ENCODE measurements at regions not wholly inside any gene's neighbourhood (a gene's known extent, or its start where the extent isn't known, plus 50 kb on each side); places are given as distances from the start of the nearest gene placed in this dataset.

DNA sequence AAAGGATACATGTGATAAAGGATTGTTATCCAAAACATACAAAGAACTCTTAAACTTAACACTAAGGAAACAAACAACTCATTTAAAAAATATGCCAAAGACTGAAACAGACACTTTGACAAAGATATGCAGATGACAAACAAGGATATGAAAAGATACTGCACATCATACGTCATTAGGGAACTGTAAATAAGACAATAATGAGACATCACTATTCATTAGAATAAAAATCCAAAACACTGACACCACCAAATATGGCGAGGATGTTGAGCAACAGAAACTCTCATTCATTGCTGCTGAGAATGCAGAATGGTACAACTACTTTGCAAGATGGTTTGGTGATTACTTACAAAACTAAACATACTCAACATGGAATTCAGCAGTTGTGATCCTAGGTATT, 156.5 kb upstream of the FOXA2 start:
- DNase-seq (ENCODE audit: low spot score) = no peak

DNA sequence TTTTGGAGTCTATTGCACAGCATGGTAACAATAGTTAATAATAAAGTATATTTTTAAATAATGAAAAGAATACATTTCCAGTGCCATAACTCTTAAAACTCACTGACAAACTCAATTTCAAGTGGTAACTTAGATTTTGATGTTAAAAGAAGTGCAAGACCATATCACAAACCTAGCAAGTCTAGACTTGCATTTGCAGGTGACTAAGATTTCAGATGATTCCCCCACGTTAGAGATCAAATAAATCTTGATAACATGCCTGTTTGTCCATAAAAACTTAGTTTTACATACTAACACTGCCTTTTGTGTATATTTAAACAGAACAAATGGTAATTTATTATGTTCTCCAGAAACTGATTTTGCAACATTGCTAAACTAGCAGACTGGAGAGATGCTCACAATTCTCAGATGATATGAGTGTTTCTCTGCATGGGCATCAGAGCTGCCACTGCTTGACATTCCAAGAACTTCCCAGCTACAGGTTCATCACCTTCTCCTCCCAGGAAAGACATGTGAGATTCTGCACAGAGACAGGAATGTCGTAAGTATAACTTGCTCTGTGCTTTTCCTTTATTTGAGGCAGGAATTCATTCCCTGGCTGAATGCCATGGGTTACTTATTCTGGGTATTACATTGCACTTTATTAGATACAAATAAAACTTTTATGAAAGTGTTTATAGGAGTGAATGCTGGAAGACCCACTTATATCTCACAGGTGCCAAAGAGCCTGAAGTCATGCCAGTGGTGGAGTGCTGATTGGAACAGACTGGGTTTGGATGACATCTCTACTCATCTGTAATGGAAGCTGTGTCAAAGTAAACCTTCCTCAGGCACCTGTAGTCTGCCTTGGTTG, 160.2 kb upstream of the FOXA2 start:
- DNase-seq (ENCODE audit: low spot score) = no peak

GRCh38 chr20:22745194-22745500, 160.8 kb upstream of the FOXA2 start:
- DNase-seq (ENCODE audit: low spot score) = no peak

DNA sequence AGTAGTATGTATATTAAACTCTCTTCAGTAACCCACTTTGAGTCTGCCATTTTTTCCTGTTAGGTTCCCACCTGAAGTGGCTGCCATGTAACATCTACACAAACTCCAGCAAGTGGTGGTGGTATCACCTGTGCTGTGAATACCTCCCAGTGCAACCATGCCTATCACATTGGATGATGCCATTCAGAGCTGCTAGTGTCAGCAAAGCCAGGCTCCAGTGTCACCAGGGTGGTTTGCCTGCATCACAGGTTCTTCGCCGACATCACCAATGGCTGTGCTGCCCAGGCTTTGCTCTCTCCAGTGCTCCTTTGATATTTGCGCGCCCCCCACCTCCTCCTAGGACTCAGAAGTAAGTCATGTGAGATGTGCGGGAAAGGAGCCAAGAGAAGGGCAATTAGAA, 162.6 kb upstream of the FOXA2 start:
- no peak for DNase-seq (ENCODE audit: low spot score)

DNA sequence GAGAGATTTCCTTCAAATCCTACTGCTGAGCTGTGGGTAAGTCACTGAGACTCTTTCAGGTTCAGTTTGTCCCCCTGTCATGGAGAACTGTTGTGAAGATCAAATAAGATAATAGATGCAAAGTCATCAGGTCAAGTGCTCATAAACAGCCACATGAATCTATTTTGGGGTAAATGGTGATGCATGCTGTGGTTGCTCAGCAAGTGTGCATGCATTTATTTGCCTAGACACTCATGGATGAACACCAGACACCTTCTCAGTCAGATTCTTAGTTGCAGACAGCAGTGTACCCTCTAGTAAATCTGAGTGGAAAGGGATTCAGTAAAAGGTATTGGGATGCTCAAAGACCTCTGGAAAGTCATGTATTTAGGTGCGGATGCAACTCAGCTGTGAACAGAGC, 168.0 kb upstream of the FOXA2 start:
- no peak for DNase-seq (ENCODE audit: low spot score)

GRCh38 chr20:22757424-22758183, 173.2 kb upstream of the FOXA2 start:
- no peak for DNase-seq (ENCODE audit: low spot score)

DNA sequence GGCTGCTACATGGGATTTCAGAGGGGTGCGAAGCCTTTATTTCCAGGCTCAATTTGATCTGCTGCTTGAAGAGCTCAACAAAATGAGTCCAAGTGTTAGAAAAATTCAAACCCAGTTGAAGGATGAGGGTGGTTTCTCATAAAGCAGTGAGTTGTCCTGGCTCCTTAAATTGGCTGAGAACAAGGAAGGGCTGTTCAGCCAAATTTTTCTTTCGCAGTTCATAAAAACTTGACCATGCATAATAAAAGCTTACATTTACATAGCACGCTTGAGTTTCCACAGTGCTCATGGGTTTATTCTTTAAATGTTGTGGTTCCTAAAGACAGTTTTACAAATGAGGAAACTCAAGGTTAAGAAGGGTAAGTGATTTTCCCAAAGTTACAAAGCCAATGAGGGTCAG, 174.4 kb upstream of the FOXA2 start:
- no peak for DNase-seq (ENCODE audit: low spot score)

DNA sequence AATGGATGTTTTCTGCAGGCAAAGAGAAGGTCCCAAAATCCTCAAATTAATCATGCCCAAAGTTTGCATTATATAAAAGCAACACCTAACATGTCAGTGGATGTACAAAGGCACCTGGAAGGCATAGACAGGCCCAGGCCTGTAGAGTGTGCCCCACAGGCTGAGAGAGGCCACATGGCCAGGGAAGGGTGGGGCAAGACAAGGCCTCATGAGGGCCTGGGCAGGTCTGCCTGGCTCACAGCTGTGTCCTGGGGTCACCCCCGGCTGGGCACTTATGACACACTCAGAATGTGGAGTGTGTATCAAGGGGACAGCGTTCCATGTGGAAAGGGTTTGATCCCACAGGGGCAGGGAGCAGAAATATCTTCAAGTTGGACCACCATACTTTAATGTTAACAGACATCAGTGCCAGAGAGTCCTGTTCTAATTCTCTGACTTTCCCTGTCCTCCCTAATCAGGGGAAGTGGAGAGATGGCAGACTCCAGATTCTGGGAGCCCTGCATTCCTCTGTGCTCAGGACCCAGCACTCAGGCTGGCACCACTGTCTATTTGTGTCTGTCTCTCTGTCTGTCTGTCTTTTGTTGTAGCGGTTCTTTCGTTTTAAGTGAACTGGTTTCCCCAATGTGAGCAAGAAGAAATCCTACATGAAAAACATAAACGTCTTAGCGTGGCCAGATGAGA, 178.3 kb upstream of the FOXA2 start:
- no peak for DNase-seq (ENCODE audit: low spot score)

DNA sequence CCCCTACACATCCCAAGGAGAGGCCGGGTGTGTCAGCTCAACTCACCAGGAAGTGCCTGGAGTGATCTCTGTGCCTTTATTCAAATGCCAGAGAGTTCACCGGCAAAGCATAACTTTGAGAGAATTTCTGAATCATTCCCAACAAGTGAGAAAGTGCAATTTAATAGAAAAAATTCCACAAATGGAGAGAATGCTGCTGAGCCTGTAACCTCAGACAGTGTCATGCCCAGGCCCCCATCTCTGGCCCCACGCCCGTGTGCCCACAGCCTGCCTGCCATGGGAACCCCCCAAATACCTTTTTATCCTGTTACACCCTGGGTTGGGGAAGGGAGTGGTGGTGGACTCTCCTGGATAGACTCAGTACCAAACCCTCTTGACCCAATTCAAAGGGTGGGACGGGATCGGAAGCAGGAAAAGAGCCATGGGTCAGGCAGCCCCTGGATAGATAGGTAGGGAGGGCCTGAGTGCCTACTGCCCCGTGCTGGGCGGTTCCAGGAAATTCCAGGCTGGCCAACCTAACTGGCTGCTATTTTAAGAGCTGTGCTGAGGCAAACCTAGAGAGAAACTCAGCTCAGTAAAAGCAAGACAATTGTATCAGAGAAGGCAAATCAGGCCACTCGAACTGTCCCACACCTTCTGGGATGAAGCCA, 179.0 kb upstream of the FOXA2 start:
- DNase-seq (ENCODE audit: low spot score) = no peak

- DNase-seq (ENCODE audit: low spot score) = no peak
Measured at GRCh38 chr20:22768266-22769178, 184.2 kb upstream of the FOXA2 start.

DNA sequence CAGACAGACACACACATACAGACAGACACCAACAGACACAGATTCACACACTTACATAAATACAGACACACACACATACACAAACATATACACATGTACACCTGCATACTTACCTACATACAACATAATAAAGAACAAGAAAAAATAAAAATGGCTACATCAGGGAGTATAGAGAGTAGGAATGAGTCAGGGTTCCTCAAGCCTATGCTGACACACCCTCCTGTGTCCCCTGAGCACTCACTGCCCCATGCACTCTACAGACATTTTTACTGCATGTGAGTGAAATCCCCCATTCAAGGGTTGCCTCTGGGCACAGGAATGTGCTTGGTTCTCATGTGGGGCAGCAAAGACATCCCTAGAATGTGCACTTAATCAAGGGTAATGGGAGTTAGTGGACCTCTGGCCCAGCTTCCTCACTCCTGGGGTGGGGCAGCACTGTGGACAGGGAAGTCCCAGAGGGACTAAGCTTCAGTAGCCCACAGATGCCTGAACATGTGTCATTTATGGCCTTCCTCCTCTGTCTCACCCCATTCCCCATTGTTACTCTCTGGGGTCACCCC, 185.9 kb upstream of the FOXA2 start:
- no peak for DNase-seq (ENCODE audit: low spot score)

GRCh38 chr20:22771706-22772105, 187.3 kb upstream of the FOXA2 start:
- peak; percentile 7 for DNase-seq (ENCODE audit: low spot score)

DNA sequence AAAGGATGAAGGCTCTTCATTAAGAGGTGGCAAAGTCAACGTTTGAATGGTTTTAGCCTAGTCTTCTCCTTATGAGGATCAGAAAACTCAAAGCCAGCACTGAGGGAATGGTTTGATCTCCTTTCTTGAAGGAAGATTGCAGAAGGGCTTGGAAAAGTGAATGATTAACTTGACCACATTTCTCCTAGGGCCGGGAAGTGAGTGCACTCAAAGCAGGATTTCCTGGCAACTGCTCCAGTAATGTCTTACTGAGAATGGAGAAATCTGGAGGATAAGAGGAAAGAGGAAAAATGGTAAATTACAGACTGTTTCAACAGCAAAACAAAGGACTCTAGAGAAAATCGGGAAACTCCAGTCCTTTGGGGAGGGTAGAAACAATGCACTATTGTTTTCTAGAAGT, 189.0 kb upstream of the FOXA2 start:
- no peak for DNase-seq (ENCODE audit: low spot score)

DNA sequence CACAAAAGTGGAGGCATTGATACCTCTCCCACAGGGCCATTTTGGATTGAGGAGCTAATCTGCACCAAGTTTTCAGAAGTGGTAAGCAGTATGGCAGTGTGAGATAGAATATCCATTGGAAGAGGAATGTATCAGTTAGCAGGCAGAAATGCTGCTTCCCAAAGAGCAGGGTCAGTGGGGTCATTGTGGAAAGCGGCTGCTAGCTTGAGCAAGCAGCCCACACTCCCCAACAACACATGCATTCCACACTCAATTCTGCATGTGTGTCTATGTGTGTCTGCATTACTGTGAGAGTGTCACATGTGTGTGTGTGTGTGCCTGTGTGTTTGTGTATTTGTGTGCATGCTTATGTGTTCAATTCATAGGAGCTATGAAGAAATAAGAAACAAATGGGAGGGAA, 190.9 kb upstream of the FOXA2 start:
- DNase-seq (ENCODE audit: low spot score) = no peak

DNA sequence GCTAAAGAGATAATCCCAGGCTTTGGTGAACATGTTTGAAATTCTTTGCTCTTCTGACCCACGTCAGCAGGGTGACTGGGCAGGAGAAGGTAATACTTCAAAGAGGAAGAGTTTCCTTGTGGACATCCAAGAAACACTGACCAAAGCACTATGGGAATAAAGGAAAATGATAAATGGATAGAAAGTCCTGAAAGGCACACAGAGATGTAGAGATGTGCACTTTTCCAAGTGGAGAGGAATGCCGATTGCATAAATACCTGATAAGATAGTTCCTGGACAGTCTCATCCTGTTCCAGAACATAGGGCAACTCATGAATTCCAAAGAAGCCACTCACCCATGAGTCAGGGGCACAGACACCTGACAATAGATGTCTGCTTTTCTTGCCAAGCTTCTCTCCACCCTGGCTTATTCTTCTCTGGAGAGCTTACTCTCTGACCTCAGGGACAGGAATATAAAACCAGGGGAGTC, 191.3 kb upstream of the FOXA2 start:
- DNase-seq (ENCODE audit: low spot score) = no peak

DNA sequence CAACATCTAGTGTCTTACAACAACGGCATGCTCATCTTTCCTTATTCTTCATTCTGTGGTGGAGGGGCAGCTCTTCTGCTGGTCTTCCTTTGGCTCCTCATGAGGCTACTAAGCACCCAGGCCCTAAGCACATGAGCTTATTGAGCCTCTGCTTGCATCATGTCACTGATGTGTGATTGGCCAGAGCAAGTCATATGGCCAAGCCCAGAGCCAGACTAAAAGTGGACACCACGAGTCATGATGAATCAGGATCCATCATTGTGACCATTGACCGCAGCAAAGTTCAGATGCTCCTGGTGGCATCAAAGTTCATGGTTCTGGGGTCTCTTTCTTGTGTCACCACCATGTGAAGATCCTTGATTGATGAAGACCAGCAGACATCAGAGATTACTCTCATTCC, 192.0 kb upstream of the FOXA2 start:
- DNase-seq (ENCODE audit: low spot score) = no peak

GRCh38 chr20:22779878-22780277, 195.5 kb upstream of the FOXA2 start:
- no peak for DNase-seq (ENCODE audit: low spot score)

- DNase-seq (ENCODE audit: low spot score) = no peak
Measured at GRCh38 chr20:22781869-22782268, 197.5 kb upstream of the FOXA2 start.

DNA sequence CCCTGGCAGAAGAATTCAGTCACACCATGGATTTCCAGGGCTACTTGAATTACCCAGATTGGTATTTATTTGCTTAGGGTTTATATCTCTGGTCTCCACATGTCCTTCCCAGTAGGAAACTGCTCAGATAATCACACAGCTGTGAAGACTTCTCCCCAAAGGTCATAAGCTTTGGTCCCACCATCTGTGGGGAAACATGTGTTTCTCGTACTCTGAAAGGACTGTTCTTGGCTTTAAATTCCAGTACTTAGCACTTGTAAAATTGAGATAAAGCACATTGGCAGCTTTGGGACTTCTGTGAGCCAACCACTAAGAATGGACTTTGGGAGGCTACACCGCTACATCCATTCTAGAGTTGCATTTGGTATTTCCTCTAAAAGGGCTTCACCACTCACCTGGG, 205.3 kb upstream of the FOXA2 start:
- no peak for DNase-seq (ENCODE audit: low spot score)

DNA sequence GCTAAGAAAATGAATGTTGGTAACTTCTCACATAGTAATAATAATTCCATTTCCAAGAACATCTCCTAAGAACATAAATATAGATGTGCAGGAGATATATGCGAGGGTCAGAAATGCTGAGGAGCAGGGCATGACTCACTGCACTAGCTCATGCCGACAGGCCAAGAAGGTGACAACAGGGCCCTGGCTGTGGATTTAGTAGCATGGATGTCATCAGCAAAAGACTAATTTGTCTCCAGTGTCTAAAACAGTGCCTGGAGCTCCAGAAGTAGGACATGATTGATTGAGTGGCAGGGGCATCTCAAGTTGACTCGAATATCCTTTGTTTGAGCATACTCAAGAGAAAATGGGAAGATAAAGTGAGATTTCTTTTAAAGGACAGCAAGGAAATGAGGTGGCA, 207.0 kb upstream of the FOXA2 start:
- no peak for DNase-seq (ENCODE audit: low spot score)

DNA sequence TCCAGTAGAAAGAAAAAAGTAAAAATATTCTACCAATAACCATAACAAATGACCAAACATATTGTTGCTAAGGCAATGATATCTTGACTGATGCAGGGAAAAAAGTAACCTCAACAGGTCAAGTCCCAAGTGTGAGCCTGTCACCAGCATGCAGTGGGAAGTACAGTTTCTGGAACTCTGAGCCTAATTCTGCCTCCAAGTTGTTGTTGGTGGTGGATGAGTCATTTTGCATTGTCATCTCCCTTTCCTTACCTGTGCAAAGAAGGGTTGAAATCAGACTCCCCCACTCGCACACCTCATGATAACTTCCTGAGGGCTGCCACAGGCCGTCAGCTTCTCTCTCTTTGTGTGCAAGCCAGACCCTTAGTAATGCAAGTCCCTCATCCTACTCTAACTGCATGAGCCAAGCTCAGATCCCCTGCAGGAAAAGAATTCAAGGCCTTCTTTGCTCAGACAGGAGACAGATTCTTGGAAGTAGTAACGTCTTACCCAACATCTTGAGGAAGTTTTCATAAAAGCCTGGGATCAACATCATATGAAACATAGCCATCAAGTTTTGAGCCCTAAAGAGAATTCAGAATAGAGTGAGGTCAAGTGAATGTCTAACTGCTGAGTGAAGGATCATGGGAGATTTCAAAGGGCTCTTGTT, 207.6 kb upstream of the FOXA2 start:
- DNase-seq (ENCODE audit: low spot score) = no peak

Data from cerebellar cortex (tissue), 1 donor.